Parathyroid adenoma (tissue), 2 donors: ENCODE measurements at regions not wholly inside any gene's neighbourhood (a gene's known extent, or its start where the extent isn't known, plus 50 kb on each side); places are given as distances from the start of the nearest gene placed in this dataset.

Experiments
- H2AFZ ChIP-seq: fragments of 300-600 bp; sonication (generic); one replicate; pipeline ENCODE4 v1.7.0; 2017; ENCODE audit warnings: antibody characterized with exemption, mild to moderate bottlenecking
- H3K27ac ChIP-seq: fragments of 300-600 bp; sonication (generic); one replicate; pipeline ENCODE4 v1.7.0; 2017
- H3K27me3 ChIP-seq: fragments of 300-600 bp; sonication (generic); one replicate; pipeline ENCODE4 v1.7.0; 2017; ENCODE audit warnings: low read length; ENCODE audit not compliant: control insufficient read depth, insufficient read depth
- H3K36me3 ChIP-seq: fragments of 300-600 bp; sonication (generic); one replicate; pipeline ENCODE4 v1.7.0; 2017; ENCODE audit warnings: low read length; ENCODE audit not compliant: control insufficient read depth, insufficient read depth
- H3K4me1 ChIP-seq: fragments of 300-600 bp; sonication (generic); one replicate; pipeline ENCODE4 v1.7.0; 2017; ENCODE audit warnings: control low read depth
- H3K4me2 ChIP-seq: fragments of 300-600 bp; sonication (generic); one replicate; pipeline ENCODE4 v1.7.0; 2017; ENCODE audit warnings: low read length
- H3K4me3 ChIP-seq: fragments of 300-600 bp; sonication (generic); one replicate; pipeline ENCODE4 v1.7.0; 2017; ENCODE audit warnings: low read depth, low read length
- H3K79me2 ChIP-seq: fragments of 300-600 bp; sonication (generic); one replicate; pipeline ENCODE4 v1.7.0; 2017; ENCODE audit warnings: control low read depth
- H3K9ac ChIP-seq: fragments of 300-600 bp; sonication (generic); one replicate; pipeline ENCODE4 v1.7.0; 2017; ENCODE audit warnings: mild to moderate bottlenecking
- H3K9me3 ChIP-seq: fragments of 300-600 bp; sonication (generic); one replicate; pipeline ENCODE4 v1.7.0; 2017; ENCODE audit warnings: low read length; ENCODE audit not compliant: control insufficient read depth
- TF ChIP-seq, protein P1 (sequence below): fragments of 300-600 bp; sonication (generic); IDR thresholded peaks from one replicate; pipeline ENCODE4 v1.7.0; 2017; ENCODE audit warnings: antibody characterized with exemption, mild to moderate bottlenecking
- donor health status: primary hyperparathyroidism.

DNA sequence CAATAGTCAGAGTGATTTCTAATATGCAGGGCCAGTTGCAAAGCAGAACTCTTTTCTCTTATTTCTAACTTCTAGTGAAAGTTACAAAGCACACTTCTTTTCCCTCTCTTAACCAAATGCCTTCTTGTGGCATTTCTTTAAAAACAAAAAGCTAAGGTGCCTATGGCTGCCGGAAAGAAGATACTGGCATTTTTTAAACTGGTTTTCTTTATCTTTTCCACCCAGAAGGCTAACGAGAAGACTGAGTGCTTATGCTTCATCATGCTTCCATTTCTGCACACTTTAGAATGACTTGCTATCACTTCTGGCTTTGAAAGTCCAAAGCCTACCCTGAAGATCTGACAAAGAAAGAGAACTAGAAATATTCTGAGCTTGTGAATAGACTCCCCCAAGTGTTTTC lies 141.3 kb downstream of the P2RY1 start:
- Histone ChIP-seq H3K9me3 (no peaks in the 10 kb centered on the region), H3K4me1 (no peaks in the 10 kb centered on the region), H3K4me2 (no peak overlapping the region), H3K36me3 (no peaks in the 10 kb centered on the region), H3K4me3 (no peak overlapping the region), H2AFZ (no peak overlapping the region), H3K27me3 (no peaks in the 10 kb centered on the region), H3K79me2 (no peaks in the 10 kb centered on the region), H3K9ac (no peak overlapping the region), H3K27ac (no peak overlapping the region)
- TF ChIP-seq, protein P1, sequence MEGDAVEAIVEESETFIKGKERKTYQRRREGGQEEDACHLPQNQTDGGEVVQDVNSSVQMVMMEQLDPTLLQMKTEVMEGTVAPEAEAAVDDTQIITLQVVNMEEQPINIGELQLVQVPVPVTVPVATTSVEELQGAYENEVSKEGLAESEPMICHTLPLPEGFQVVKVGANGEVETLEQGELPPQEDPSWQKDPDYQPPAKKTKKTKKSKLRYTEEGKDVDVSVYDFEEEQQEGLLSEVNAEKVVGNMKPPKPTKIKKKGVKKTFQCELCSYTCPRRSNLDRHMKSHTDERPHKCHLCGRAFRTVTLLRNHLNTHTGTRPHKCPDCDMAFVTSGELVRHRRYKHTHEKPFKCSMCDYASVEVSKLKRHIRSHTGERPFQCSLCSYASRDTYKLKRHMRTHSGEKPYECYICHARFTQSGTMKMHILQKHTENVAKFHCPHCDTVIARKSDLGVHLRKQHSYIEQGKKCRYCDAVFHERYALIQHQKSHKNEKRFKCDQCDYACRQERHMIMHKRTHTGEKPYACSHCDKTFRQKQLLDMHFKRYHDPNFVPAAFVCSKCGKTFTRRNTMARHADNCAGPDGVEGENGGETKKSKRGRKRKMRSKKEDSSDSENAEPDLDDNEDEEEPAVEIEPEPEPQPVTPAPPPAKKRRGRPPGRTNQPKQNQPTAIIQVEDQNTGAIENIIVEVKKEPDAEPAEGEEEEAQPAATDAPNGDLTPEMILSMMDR = no peak

DNA sequence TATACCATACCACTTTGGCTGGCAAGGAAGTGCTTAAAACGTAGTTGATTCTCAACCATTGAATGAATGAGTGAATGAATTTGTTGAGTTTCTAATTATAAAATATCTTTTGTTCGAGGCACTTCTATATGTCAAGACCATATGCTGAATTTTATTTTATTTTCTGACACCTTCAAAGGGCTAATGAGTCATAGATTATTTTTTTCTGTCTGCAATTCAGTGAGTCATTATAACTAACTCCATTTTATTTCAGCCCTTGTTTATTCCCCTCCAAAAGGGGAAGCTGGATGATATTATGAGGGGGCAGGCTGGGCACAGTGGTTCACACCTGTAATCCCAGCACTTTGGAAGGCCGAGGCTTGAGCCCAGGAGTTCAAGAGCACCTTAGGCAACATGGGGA lies 142.4 kb downstream of the P2RY1 start:
- Histone ChIP-seq H3K79me2 (no peaks in the 10 kb centered on the region), H3K36me3 (no peaks in the 10 kb centered on the region), H3K9me3 (no peaks in the 10 kb centered on the region), H3K27me3 (no peaks in the 10 kb centered on the region), H3K27ac (no peak overlapping the region), H3K4me2 (no peak overlapping the region), H3K4me1 (no peaks in the 10 kb centered on the region), H2AFZ (no peak overlapping the region), H3K9ac (no peak overlapping the region), H3K4me3 (no peak overlapping the region)
- TF ChIP-seq, protein P1 = no peak

DNA sequence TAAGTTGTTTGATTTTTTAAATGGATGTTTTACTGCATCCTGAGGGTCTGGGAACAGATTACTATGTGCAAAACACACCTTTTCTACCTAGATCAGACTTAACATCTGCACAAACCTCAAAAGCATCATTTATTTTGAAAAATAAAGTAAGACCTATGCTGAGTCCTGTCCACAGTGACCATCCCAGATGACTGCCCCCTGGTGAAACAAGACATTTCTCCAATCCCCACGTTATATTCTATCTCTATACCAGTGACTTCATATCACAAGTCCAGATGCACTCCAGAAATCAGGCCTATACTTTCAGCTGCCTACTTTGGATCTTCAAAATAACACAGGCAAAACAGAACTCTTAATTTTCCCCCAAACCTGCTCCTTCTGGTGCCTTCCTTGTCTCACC lies 143.2 kb downstream of the P2RY1 start:
- no peak overlapping the region for H2AFZ ChIP-seq
- no peak overlapping the region for H3K27ac ChIP-seq
- no peak overlapping the region for H3K9ac ChIP-seq
- no peaks in the 10 kb centered on the region for H3K4me1 ChIP-seq
- H3K4me2 ChIP-seq = no peak overlapping the region
- H3K79me2 ChIP-seq = no peaks in the 10 kb centered on the region
- TF ChIP-seq, protein P1 = no peak
- no peaks in the 10 kb centered on the region for H3K27me3 ChIP-seq
- no peaks in the 10 kb centered on the region for H3K9me3 ChIP-seq
- H3K36me3 ChIP-seq = no peaks in the 10 kb centered on the region
- no peak overlapping the region for H3K4me3 ChIP-seq

DNA sequence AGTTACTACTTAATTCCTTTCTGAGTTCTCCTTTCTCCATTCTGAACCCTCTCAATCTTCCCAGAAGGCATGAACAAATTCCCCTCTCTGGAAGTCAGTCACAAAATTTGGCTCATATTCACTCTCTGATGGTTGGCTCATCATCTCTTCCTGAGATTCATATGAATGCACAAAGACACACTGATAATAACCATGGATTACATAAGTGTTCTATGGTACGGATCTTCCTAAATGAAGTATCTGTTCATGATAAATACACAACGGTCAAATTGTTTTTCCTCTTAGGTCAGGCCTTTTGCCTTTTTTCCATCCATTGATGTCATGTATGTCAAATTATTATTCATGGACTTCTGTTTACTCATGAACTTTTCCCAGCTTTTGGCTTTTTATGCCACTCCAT lies 162.6 kb downstream of the P2RY1 start:
- H3K4me2 ChIP-seq = no peak overlapping the region
- no peak overlapping the region for H3K9ac ChIP-seq
- H3K79me2 ChIP-seq = no peaks in the 10 kb centered on the region
- no peak overlapping the region for H3K4me3 ChIP-seq
- TF ChIP-seq, protein P1 = no peak
- H3K27me3 ChIP-seq = no peaks in the 10 kb centered on the region
- no peak overlapping the region for H3K27ac ChIP-seq
- H2AFZ ChIP-seq = no peak overlapping the region
- no peaks in the 10 kb centered on the region for H3K4me1 ChIP-seq
- H3K9me3 ChIP-seq = no peaks in the 10 kb centered on the region
- H3K36me3 ChIP-seq = no peaks in the 10 kb centered on the region

DNA sequence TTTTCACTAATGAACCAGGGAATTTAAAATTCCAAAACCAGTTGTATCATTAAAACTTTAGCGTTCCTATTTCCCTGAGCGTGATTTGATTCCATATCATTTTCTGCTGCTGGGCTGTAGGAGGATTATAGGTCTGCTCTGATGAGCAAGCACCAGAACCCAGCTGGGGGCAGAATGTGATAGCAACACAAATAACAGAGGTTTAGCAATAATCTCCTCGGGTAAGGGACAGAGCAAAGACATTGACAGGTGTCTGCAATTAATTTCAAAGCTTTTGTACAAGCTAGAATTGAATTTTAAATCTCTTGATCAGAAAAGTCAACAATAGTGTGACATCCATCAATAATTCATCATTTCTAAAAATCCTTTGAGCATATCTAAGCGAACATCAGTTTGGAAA lies 163.4 kb upstream of the RAP2B start:
- Histone ChIP-seq H3K4me2 (no peak overlapping the region), H3K79me2 (no peaks in the 10 kb centered on the region), H2AFZ (no peak overlapping the region), H3K4me1 (no peaks in the 10 kb centered on the region), H3K9me3 (no peaks in the 10 kb centered on the region), H3K4me3 (no peak overlapping the region), H3K27ac (no peak overlapping the region), H3K27me3 (no peaks in the 10 kb centered on the region), H3K36me3 (no peaks in the 10 kb centered on the region), H3K9ac (no peak overlapping the region)
- TF ChIP-seq, protein P1 = no peak
